NCI-H2107 treated with DMSO at 0.1 percent for 48 hours (cell line): ENCODE measurements at regions not wholly inside any gene's neighbourhood (a gene's known extent, or its start where the extent isn't known, plus 50 kb on each side); places are given as distances from the start of the nearest gene placed in this dataset.
A peak's percentile ranks its signal among the peaks of the same experiment; 100 is the strongest.
"Not testable (repeated sequence)": the region's sequence is repeated elsewhere in the genome, so short reads cannot be mapped to it uniquely, and the experiment has no call there.

Experiments used
- DNase-seq: peaks from one replicate; lab custom pipeline; 2025; ENCODE audit not compliant: unreplicated experiment; lab: John Stamatoyannopoulos, UW

- DNase-seq = no peak
Measured at GRCh38 chr5:86671536-86671935, 53.8 kb downstream of the COX7C start.

- DNase-seq = no peak
Measured at GRCh38 chr5:86674069-86674468, 56.3 kb downstream of the COX7C start.

GRCh38 chr5:86675311-86675710, 57.6 kb downstream of the COX7C start:
- DNase-seq = no peak

GRCh38 chr5:86679529-86679928, 61.8 kb downstream of the COX7C start:
- peak; percentile 51 for DNase-seq

- DNase-seq = no peak
Measured at GRCh38 chr5:86679949-86680348, 62.2 kb downstream of the COX7C start.

- DNase-seq = no peak
Measured at GRCh38 chr5:86684222-86684621, 66.5 kb downstream of the COX7C start.

- no peak for DNase-seq
Measured at GRCh38 chr5:86686046-86686445, 68.3 kb downstream of the COX7C start.

GRCh38 chr5:86688406-86688805, 70.7 kb downstream of the COX7C start:
- DNase-seq = no peak

GRCh38 chr5:86689103-86689729, 71.5 kb downstream of the COX7C start:
- no peak for DNase-seq

- no peak for DNase-seq
Measured at GRCh38 chr5:86709157-86709881, 91.6 kb downstream of the COX7C start.

- peak; percentile 5 for DNase-seq
Measured at GRCh38 chr5:86716121-86716520, 98.4 kb downstream of the COX7C start.

GRCh38 chr5:86731319-86732117, 113.8 kb downstream of the COX7C start:
- not testable (repeated sequence) for DNase-seq

GRCh38 chr5:86735370-86735769, 117.6 kb downstream of the COX7C start:
- DNase-seq = no peak

GRCh38 chr5:86737579-86737978, 119.8 kb downstream of the COX7C start:
- DNase-seq = no peak

GRCh38 chr5:86748538-86749105, 130.9 kb downstream of the COX7C start:
- DNase-seq = no peak

- no peak for DNase-seq
Measured at GRCh38 chr5:86749841-86750240, 132.1 kb downstream of the COX7C start.

GRCh38 chr5:86756839-86757238, 139.1 kb downstream of the COX7C start:
- DNase-seq = no peak

- no peak for DNase-seq
Measured at GRCh38 chr5:86757824-86758223, 140.1 kb downstream of the COX7C start.

- no peak for DNase-seq
Measured at GRCh38 chr5:86760661-86761060, 142.9 kb downstream of the COX7C start.

- no peak for DNase-seq
Measured at GRCh38 chr5:86763929-86764328, 146.2 kb downstream of the COX7C start.

GRCh38 chr5:86765778-86766502, 148.2 kb downstream of the COX7C start:
- DNase-seq = no peak
